IMR-90 (cell line): ENCODE measurements at regions not wholly inside any gene's neighbourhood (a gene's known extent, or its start where the extent isn't known, plus 50 kb on each side); places are given as distances from the start of the nearest gene placed in this dataset.

Experiments
- ATAC-seq: fragments of 200-7000 bp; cut with Tn5 transposase; 2 replicates; pipeline ENCODE4 v1.9.1; 2020; ENCODE audit warnings: low read depth, mild to moderate bottlenecking, moderate library complexity
- BruUV-seq: library from RNA; stranded (reverse); fragments of 400-500 nt; replicated peaks from 2 replicates; lab custom pipeline; 2021; lab: Mats Ljungman, UMichigan
- CTCF ChIA-PET: fragments of 300-600 bp; formaldehyde crosslinking; extraction: SDS; loops from one replicate; lab custom pipeline; 2021; ENCODE audit warnings: antibody characterized with exemption; lab: Yijun Ruan, JAX
- POLR2A ChIA-PET: fragments of 300-600 bp; sonication (Branson Sonifier 250); formaldehyde crosslinking; loops from one replicate; lab custom pipeline; 2022; ENCODE audit warnings: antibody characterized with exemption; ENCODE audit not compliant: unreplicated experiment; lab: Charles Lee
- DNase-seq: peaks from one replicate; pipeline ENCODE4 v3.0.0; 2013
- H2AFZ ChIP-seq: replicated peaks from 2 replicates; pipeline ENCODE3; 2013; ENCODE audit warnings: low read length, mild to moderate bottlenecking; ENCODE audit not compliant: poor library complexity
- H2AK5ac ChIP-seq: 2 replicates; pipeline ENCODE4 v1.6.1; 2013; ENCODE audit warnings: low read depth, low read length, inconsistent platforms
- H2AK9ac ChIP-seq: replicated peaks from 2 replicates; pipeline ENCODE3; 2013; ENCODE audit warnings: mild to moderate bottlenecking, low read depth, low read length, moderate library complexity; ENCODE audit not compliant: poor library complexity
- H2BK120ac ChIP-seq: 2 replicates; pipeline ENCODE4 v1.6.1; 2013; ENCODE audit warnings: low read depth, low read length, inconsistent platforms
- H2BK15ac ChIP-seq: 3 replicates; pipeline ENCODE4 v1.6.1; 2013; ENCODE audit warnings: low read depth, low read length, inconsistent platforms
- H2BK20ac ChIP-seq: 2 replicates; pipeline ENCODE4 v1.6.1; 2013; ENCODE audit warnings: low read depth, mild to moderate bottlenecking, inconsistent platforms, low read length, moderate library complexity
- H2BK5ac ChIP-seq: 2 replicates; pipeline ENCODE4 v1.6.1; 2013; ENCODE audit warnings: mild to moderate bottlenecking, low read depth, low read length, inconsistent platforms; ENCODE audit not compliant: poor library complexity, severe bottlenecking
- H3K14ac ChIP-seq: replicated peaks from 2 replicates; pipeline ENCODE4 v1.6.1; 2013; ENCODE audit warnings: low read depth, low read length, inconsistent platforms
- H3K18ac ChIP-seq: 2 replicates; pipeline ENCODE4 v1.6.1; 2013; ENCODE audit warnings: low read depth, low read length, control low read depth
- H3K23ac ChIP-seq: 2 replicates; pipeline ENCODE4 v1.6.1; 2013; ENCODE audit warnings: low read depth, low read length, inconsistent platforms
- H3K27ac ChIP-seq: 2 replicates; pipeline ENCODE4 v1.5.1; 2013; ENCODE audit warnings: mild to moderate bottlenecking, control low read depth, low read length; ENCODE audit not compliant: insufficient read depth
- H3K27me3 ChIP-seq: 2 replicates; pipeline ENCODE4 v1.6.1; 2013; ENCODE audit warnings: low read length; ENCODE audit not compliant: control insufficient read depth, insufficient read depth
- H3K36me3 ChIP-seq: 2 replicates; pipeline ENCODE4 v1.6.1; 2013; ENCODE audit warnings: low read length, mixed read lengths; ENCODE audit not compliant: control insufficient read depth, insufficient read depth
- H3K4ac ChIP-seq: 2 replicates; pipeline ENCODE4 v1.6.1; 2013; ENCODE audit warnings: low read depth, low read length, inconsistent platforms
- H3K4me1 ChIP-seq: 2 replicates; pipeline ENCODE4 v1.6.1; 2013; ENCODE audit warnings: low read length, mixed read lengths; ENCODE audit not compliant: control insufficient read depth, insufficient read depth
- H3K4me2 ChIP-seq: 2 replicates; pipeline ENCODE4 v1.6.1; 2013; ENCODE audit warnings: low read depth, mild to moderate bottlenecking, control low read depth, low read length, moderate library complexity
- H3K4me3 ChIP-seq: 2 replicates; pipeline ENCODE4 v1.5.1; 2013; ENCODE audit warnings: low read depth, mild to moderate bottlenecking, control low read depth, low read length, moderate library complexity; ENCODE audit not compliant: insufficient read depth
- H3K56ac ChIP-seq: 2 replicates; pipeline ENCODE4 v1.6.1; 2013; ENCODE audit warnings: low read length, inconsistent platforms; ENCODE audit not compliant: insufficient read depth; ENCODE audit errors: extremely low read depth
- H3K79me1 ChIP-seq, 2 experiments: 2 replicates each; pipeline ENCODE4 v1.6.1; 2013; ENCODE audit warnings: low read length in 2 of 2, inconsistent platforms in 1 of 2, low read depth in 1 of 2
- H3K9ac ChIP-seq: 2 replicates; pipeline ENCODE4 v1.6.1; 2013; ENCODE audit warnings: low read depth, low read length, control low read depth
- H3K9me1 ChIP-seq: 2 replicates; pipeline ENCODE4 v1.6.1; 2013; ENCODE audit warnings: low read length, inconsistent platforms; ENCODE audit not compliant: insufficient read depth
- H3K9me3 ChIP-seq: 2 replicates; pipeline ENCODE4 v1.6.1; 2013; ENCODE audit warnings: low read length; ENCODE audit not compliant: control insufficient read depth, insufficient read depth
- H4K20me1 ChIP-seq: 2 replicates; pipeline ENCODE4 v1.6.1; 2013; ENCODE audit warnings: low read length, inconsistent platforms; ENCODE audit not compliant: insufficient read depth
- H4K5ac ChIP-seq: 2 replicates; pipeline ENCODE4 v1.6.1; 2013; ENCODE audit warnings: mild to moderate bottlenecking, low read depth, low read length, control low read depth
- H4K8ac ChIP-seq, 2 experiments: 2 replicates each; pipeline ENCODE4 v1.6.1; 2013; ENCODE audit warnings: low read depth in 2 of 2, low read length in 2 of 2, control low read depth in 1 of 2, inconsistent platforms in 1 of 2
- H4K91ac ChIP-seq: 2 replicates; pipeline ENCODE4 v1.6.1; 2013; ENCODE audit warnings: low read depth, low read length, inconsistent platforms; ENCODE audit not compliant: insufficient read depth
- CEBPB ChIP-seq: IDR thresholded peaks from 2 replicates; pipeline ENCODE4 v1.6.1; 2012; ENCODE audit warnings: low read depth, low read length, improper control_type of control experiment
- FOS ChIP-seq: fragments of 150-350 bp; IDR thresholded peaks from 2 replicates; pipeline ENCODE4 v1.6.1; 2016; ENCODE audit warnings: low read depth, low read length
- SMC3 ChIP-seq: fragments of 150-350 bp; IDR thresholded peaks from 2 replicates; pipeline ENCODE4 v1.6.1; 2016; ENCODE audit warnings: low read depth, mild to moderate bottlenecking, antibody characterized with exemption, low read length, moderate library complexity
- dilution Hi-C: fragments of 300-500 bp; cut with HindIII; formaldehyde crosslinking; loops from one replicate; pipeline ENCODE4 v1.14.3; 2018; ENCODE audit warnings: low sequenced_read_pairs; ENCODE audit not compliant: unreplicated experiment
- in situ Hi-C: fragments of 300-500 bp; cut with MboI; formaldehyde crosslinking; loops from 3 replicates; pipeline ENCODE4 v1.14.3; 2019; ENCODE audit warnings: low sequenced_read_pairs, inconsistent platforms, mixed read lengths
- intact Hi-C: fragments of 100-400 bp; cut with micrococcal nuclease; formaldehyde crosslinking; loops from 2 replicates; pipeline ENCODE4 v1.10.0; 2022

DNA sequence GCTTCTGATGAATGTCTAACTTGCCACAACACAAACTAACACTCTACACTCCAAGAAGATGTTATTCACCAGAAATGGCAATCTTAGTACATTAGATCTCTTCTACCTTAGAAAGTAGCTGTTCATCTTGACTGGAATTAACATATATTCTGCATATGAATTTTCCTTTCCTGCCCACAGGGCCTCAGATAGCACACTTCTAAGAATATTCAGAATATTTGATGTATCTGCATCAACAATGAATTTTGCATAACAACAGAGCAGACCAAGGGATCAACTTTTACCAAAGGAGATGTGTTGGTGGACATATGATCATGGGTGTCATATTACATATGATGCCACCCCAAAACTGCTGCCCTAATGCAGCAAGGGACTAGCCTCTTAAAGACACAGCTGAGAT lies 960.8 kb upstream of the GHITM start:
- Histone ChIP-seq H3K14ac (no peak overlapping the region), H3K79me1 (no peaks in the 10 kb centered on the region), H2BK120ac (no peak overlapping the region), H3K9ac (no peak overlapping the region), H2AK5ac (no peak overlapping the region), H3K9me1 (no peaks in the 10 kb centered on the region), H4K5ac (no peak overlapping the region), H3K27ac (no peak overlapping the region), H4K91ac (no peak overlapping the region), H2AFZ (no peak overlapping the region), H3K23ac (no peak overlapping the region), H3K18ac (no peak overlapping the region), H3K36me3 (no peaks in the 10 kb centered on the region), H2BK5ac (no peak overlapping the region), H3K9me3 (peaks cover 14% of the 10 kb centered on the region), H4K20me1 (no peaks in the 10 kb centered on the region), H4K8ac (no peak overlapping the region), H2BK20ac (no peak overlapping the region), H3K27me3 (no peaks in the 10 kb centered on the region), H3K4ac (no peak overlapping the region), H3K4me2 (no peak overlapping the region), H2BK15ac (no peak overlapping the region), H3K4me1 (no peaks in the 10 kb centered on the region), H3K56ac (no peak overlapping the region), H3K4me3 (no peak overlapping the region), H2AK9ac (no peak overlapping the region)
- no TSS peak for BruUV-seq
- no peak for TF ChIP-seq CEBPB
- no peak for TF ChIP-seq FOS
- TF ChIP-seq SMC3 = no peak
- no peak for DNase-seq
- dilution Hi-C loops (no loop called here), intact Hi-C loops (no loop called here), in situ Hi-C loops (no loop called here)
- CTCF ChIA-PET = no interaction called here
- ATAC-seq = no peak
- POLR2A ChIA-PET = no interaction called here
